ENCODE measurements at regions not wholly inside any gene's neighbourhood (a gene's known extent, or its start where the extent isn't known, plus 50 kb on each side); places are given as distances from the start of the nearest gene placed in this dataset.

- TF ChIP-seq, protein P1, sequence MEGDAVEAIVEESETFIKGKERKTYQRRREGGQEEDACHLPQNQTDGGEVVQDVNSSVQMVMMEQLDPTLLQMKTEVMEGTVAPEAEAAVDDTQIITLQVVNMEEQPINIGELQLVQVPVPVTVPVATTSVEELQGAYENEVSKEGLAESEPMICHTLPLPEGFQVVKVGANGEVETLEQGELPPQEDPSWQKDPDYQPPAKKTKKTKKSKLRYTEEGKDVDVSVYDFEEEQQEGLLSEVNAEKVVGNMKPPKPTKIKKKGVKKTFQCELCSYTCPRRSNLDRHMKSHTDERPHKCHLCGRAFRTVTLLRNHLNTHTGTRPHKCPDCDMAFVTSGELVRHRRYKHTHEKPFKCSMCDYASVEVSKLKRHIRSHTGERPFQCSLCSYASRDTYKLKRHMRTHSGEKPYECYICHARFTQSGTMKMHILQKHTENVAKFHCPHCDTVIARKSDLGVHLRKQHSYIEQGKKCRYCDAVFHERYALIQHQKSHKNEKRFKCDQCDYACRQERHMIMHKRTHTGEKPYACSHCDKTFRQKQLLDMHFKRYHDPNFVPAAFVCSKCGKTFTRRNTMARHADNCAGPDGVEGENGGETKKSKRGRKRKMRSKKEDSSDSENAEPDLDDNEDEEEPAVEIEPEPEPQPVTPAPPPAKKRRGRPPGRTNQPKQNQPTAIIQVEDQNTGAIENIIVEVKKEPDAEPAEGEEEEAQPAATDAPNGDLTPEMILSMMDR (IDR thresholded peaks at IDR 0.05): peak; percentile 93
Measured at GRCh38 chr14:59028476-59029202, 159.8 kb upstream of the DAAM1 start.

DNA sequence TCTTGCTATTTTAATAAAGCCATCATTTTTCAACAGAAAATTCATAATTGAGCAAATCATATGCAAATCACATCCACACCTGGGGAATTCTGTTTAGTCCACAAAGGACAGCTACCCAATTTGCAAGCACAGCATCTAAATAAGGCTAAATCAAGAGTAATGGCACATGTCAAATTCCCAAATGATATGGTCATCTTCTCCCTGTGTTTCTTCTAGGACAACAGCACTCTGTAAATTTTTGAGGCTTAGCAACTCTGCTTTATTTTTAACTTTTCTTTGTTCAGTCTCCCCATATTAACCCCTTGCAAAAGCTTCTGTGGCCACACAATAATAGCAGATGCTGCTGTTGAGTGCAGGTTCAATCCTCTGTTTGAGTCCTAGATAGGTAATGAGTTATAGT is 155.6 kb upstream of the DAAM1 start:
- TF ChIP-seq, protein P1 (IDR thresholded peaks at IDR 0.05): no peak

DNA sequence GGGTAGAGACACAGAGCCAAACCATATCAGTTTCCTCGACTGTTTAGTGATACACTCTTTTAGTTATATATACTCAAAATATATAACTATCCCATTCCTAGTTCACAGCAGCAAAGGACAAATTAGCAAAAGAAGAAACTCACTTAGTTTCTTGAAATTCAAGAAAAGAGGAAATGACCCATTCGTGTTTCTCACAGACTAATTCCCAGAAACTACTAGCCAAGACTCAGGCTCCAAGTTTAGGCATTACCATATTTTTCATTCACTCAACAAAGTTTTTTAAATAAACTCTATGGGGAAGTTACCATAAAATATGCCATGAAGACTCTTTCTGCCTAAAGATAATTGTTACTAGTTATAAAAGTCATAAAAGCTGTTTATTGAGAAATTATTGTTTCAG is 152.3 kb upstream of the DAAM1 start:
- TF ChIP-seq, protein P1 (IDR thresholded peaks at IDR 0.05): no peak

- TF ChIP-seq, protein P1 (IDR thresholded peaks at IDR 0.05): no peak
Measured at GRCh38 chr14:59037086-59037485, 151.4 kb upstream of the DAAM1 start.

- TF ChIP-seq, protein P1 (IDR thresholded peaks at IDR 0.05): no peak
Measured at GRCh38 chr14:59037620-59038019, 150.8 kb upstream of the DAAM1 start.

DNA sequence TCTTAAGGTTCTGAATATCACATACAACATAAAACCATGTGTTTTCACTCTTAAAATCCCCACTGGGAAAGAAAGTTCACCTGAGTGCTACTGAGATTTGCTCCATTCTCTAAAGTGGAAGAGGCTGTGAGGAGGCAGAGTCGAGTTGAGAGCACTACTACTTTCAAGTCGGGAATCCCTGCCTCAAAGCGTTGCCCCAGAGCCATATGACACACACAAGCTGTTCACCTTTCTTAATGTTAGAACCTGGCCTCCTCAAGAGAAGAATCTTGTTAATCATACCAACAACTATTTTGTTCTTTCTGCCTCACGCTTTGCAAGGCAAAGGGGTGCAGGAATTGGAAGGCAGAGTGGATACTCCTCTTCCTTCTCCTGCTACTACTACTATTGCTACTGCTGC is 149.7 kb upstream of the DAAM1 start:
- TF ChIP-seq, protein P1 (IDR thresholded peaks at IDR 0.05): no peak

DNA sequence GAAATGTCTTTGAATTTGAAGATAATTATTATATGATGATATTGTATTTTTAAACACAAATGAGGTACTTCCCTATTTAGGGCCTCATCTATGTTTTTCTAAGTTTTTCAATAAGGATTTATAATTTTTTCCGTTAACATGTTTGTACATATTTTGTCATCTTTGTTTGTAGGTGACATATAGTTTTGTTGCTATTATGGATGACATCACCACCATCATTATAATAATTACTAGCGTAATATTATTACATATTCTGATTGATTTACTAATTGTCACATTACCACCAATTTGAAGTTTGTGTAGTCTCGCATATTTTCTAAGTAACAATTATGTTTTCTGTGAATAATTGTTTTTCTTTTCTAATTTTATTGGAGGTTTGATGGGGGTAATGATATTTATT is 147.2 kb upstream of the DAAM1 start:
- TF ChIP-seq, protein P1 (IDR thresholded peaks at IDR 0.05): no peak

DNA sequence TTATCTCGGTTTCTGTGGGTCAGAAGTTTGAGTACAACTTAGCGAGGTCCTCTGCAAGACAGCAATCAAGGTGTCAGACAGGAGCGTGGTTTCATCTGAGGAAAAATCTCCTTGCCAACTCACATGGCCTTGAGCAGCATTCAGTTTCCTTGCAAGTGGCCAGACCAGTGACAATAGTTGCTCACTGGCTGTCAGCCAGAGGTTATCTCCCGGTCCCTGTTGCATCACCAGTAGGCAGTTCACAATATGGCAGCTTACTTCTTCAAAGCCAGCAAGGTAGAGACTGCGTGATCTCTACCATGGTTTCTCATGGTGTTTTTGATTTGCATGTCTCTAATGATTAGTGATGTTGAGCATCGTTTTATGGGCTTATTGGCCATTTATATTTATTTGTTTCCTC is 143.8 kb upstream of the DAAM1 start:
- TF ChIP-seq, protein P1 (IDR thresholded peaks at IDR 0.05): no peak

Measured in LNCAP (cell line).